GM23338 (cell line): ENCODE measurements at regions not wholly inside any gene's neighbourhood (a gene's known extent, or its start where the extent isn't known, plus 50 kb on each side); places are given as distances from the start of the nearest gene placed in this dataset.

Source experiments
- ATAC-seq: fragments of 200-7000 bp; cut with Tn5 transposase; 3 replicates; pipeline ENCODE4 v1.9.1; 2020
- DNase-seq: peaks from one replicate; pipeline ENCODE4 v3.0.0-alpha.2; 2015; ENCODE audit warnings: low spot score
- H2AFZ ChIP-seq: fragments of 200-600 bp; sonication (generic); 2 replicates; pipeline ENCODE4 v1.8.0; 2016; ENCODE audit warnings: antibody characterized with exemption, mild to moderate bottlenecking, moderate library complexity
- H3F3A ChIP-seq: fragments of 200-600 bp; sonication (generic); replicated peaks from 2 replicates; pipeline ENCODE4 v1.8.0; 2017; ENCODE audit warnings: antibody characterized with exemption, mixed run types, low read depth
- H3K27ac ChIP-seq: fragments of 200-600 bp; sonication (generic); 2 replicates; pipeline ENCODE4 v1.6.1; 2016; ENCODE audit warnings: low read depth
- H3K27me3 ChIP-seq: fragments of 200-600 bp; sonication (generic); 2 replicates; pipeline ENCODE4 v1.8.0; 2016; ENCODE audit warnings: mild to moderate bottlenecking, mixed run types, moderate library complexity; ENCODE audit not compliant: insufficient read depth
- H3K36me3 ChIP-seq: fragments of 200-600 bp; sonication (generic); 2 replicates; pipeline ENCODE4 v1.8.0; 2016; ENCODE audit warnings: mild to moderate bottlenecking; ENCODE audit not compliant: insufficient read depth
- H3K4me1 ChIP-seq: fragments of 200-600 bp; sonication (generic); 2 replicates; pipeline ENCODE4 v1.8.0; 2016; ENCODE audit warnings: mild to moderate bottlenecking, moderate library complexity; ENCODE audit not compliant: insufficient read depth
- H3K4me2 ChIP-seq: fragments of 200-600 bp; sonication (generic); 2 replicates; pipeline ENCODE4 v1.7.1; 2017; ENCODE audit warnings: mixed run types
- H3K4me3 ChIP-seq: fragments of 200-600 bp; sonication (generic); 2 replicates; pipeline ENCODE4 v1.6.1; 2016; ENCODE audit warnings: mixed run types
- H3K79me2 ChIP-seq: fragments of 200-600 bp; sonication (generic); replicated peaks from 2 replicates; pipeline ENCODE4 v1.8.0; 2017; ENCODE audit warnings: mild to moderate bottlenecking; ENCODE audit not compliant: insufficient read depth
- H3K9me2 ChIP-seq: fragments of 200-600 bp; sonication (generic); 2 replicates; pipeline ENCODE4 v1.8.0; 2017; ENCODE audit not compliant: insufficient read depth
- H4K20me1 ChIP-seq: fragments of 200-600 bp; sonication (generic); replicated peaks from 2 replicates; pipeline ENCODE4 v1.8.0; 2017; ENCODE audit warnings: mild to moderate bottlenecking; ENCODE audit not compliant: insufficient read depth
- H3K27ac Mint-ChIP-seq: 2 replicates; pipeline ENCODE4 v1.8.0; 2020; ENCODE audit warnings: inconsistent platforms, mild to moderate bottlenecking, moderate library complexity, mixed read lengths
- H3K27me3 Mint-ChIP-seq: 3 replicates; pipeline ENCODE4 v1.8.0; 2022; ENCODE audit warnings: low read depth, mild to moderate bottlenecking, moderate library complexity, mixed read lengths, inconsistent platforms; ENCODE audit not compliant: insufficient read depth, poor library complexity
- H3K36me3 Mint-ChIP-seq: 3 replicates; pipeline ENCODE4 v1.8.0; 2021; ENCODE audit warnings: low read depth, mild to moderate bottlenecking, inconsistent platforms, moderate library complexity, mixed read lengths
- H3K4me1 Mint-ChIP-seq: 3 replicates; pipeline ENCODE4 v1.8.0; 2020; ENCODE audit warnings: mild to moderate bottlenecking, inconsistent platforms, mixed read lengths
- H3K4me3 Mint-ChIP-seq: 3 replicates; pipeline ENCODE4 v1.8.0; 2021; ENCODE audit warnings: moderate library complexity, mild to moderate bottlenecking, inconsistent platforms, mixed read lengths
- H3K9me3 Mint-ChIP-seq: 3 replicates; pipeline ENCODE4 v1.8.0; 2020; ENCODE audit warnings: moderate library complexity, mild to moderate bottlenecking, inconsistent platforms, mixed read lengths
- EZH2 ChIP-seq: fragments of 200-600 bp; sonication (generic); IDR thresholded peaks from one replicate; pipeline ENCODE4 v1.8.0; 2017; ENCODE audit warnings: antibody characterized with exemption, mild to moderate bottlenecking, low read depth; ENCODE audit not compliant: unreplicated experiment
- JUNB ChIP-seq: IDR thresholded peaks from one replicate; pipeline ENCODE4 v1.6.1; 2016; ENCODE audit warnings: antibody characterized with exemption; ENCODE audit not compliant: unreplicated experiment
- NANOG ChIP-seq: IDR thresholded peaks from 2 replicates; pipeline ENCODE4 v1.6.1; 2016; ENCODE audit warnings: antibody characterized with exemption, borderline replicate concordance
- POLR2AphosphoS5 ChIP-seq: IDR thresholded peaks from 2 replicates; pipeline ENCODE4 v1.6.1; 2016; ENCODE audit warnings: antibody characterized with exemption, low read depth
- REST ChIP-seq: IDR thresholded peaks from one replicate; pipeline ENCODE4 v1.6.1; 2018; ENCODE audit warnings: antibody characterized with exemption; ENCODE audit not compliant: unreplicated experiment
- ZNF114 ChIP-seq: fragments of 250-450 bp; sonication (Bioruptor Pico); IDR thresholded peaks from 2 replicates; pipeline ENCODE4 v1.5.0; 2020; ENCODE audit warnings: mild to moderate bottlenecking, moderate library complexity
- ZNF331 ChIP-seq: fragments of 250-450 bp; sonication (Bioruptor Pico); IDR thresholded peaks from 2 replicates; pipeline ENCODE4 v1.5.0; 2020; ENCODE audit warnings: low read depth, mild to moderate bottlenecking, moderate library complexity
- TF ChIP-seq, protein P1 (sequence below): IDR thresholded peaks from 2 replicates; pipeline ENCODE4 v1.6.1; 2016; ENCODE audit warnings: antibody characterized with exemption
- TF ChIP-seq, protein P2 (sequence below), 2 experiments: fragments of 200-600 bp in 1 of 2; sonication (generic) in 1 of 2; conservative IDR thresholded peaks; 2 replicates each; pipeline versions ENCODE4 v1.5.1 to v1.6.1; 2016 to 2017; ENCODE audit warnings: antibody characterized with exemption in 2 of 2, low read depth in 2 of 2, mild to moderate bottlenecking in 2 of 2, moderate library complexity in 1 of 2
- TF ChIP-seq, protein P3 (sequence below): fragments of 250-450 bp; sonication (Bioruptor Pico); IDR thresholded peaks from 2 replicates; pipeline ENCODE4 v1.5.0; 2020; ENCODE audit warnings: mild to moderate bottlenecking, moderate library complexity

- TF ChIP-seq, protein P1, sequence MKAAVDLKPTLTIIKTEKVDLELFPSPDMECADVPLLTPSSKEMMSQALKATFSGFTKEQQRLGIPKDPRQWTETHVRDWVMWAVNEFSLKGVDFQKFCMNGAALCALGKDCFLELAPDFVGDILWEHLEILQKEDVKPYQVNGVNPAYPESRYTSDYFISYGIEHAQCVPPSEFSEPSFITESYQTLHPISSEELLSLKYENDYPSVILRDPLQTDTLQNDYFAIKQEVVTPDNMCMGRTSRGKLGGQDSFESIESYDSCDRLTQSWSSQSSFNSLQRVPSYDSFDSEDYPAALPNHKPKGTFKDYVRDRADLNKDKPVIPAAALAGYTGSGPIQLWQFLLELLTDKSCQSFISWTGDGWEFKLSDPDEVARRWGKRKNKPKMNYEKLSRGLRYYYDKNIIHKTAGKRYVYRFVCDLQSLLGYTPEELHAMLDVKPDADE: no peak
- TF ChIP-seq, protein P2, sequence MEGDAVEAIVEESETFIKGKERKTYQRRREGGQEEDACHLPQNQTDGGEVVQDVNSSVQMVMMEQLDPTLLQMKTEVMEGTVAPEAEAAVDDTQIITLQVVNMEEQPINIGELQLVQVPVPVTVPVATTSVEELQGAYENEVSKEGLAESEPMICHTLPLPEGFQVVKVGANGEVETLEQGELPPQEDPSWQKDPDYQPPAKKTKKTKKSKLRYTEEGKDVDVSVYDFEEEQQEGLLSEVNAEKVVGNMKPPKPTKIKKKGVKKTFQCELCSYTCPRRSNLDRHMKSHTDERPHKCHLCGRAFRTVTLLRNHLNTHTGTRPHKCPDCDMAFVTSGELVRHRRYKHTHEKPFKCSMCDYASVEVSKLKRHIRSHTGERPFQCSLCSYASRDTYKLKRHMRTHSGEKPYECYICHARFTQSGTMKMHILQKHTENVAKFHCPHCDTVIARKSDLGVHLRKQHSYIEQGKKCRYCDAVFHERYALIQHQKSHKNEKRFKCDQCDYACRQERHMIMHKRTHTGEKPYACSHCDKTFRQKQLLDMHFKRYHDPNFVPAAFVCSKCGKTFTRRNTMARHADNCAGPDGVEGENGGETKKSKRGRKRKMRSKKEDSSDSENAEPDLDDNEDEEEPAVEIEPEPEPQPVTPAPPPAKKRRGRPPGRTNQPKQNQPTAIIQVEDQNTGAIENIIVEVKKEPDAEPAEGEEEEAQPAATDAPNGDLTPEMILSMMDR (conservative IDR thresholded peaks at IDR 0.05; ENCODE audit: low read depth in 2 of 2): no peak
These were observed 69.6 kb upstream of the TMEM132D start (continued) for GRCh38 chr12:129973236-129973961.

GRCh38 chr12:129984106-129984505 is 80.3 kb upstream of the TMEM132D start:
- H2AFZ ChIP-seq: no peak overlapping the region
- no peaks in the 10 kb centered on the region for H3F3A ChIP-seq
- H3K4me2 ChIP-seq: peak overlapping the region; percentile 25; the same call in 1 of the 2 replicates
- H3K9me2 ChIP-seq: 0 out of 2 replicates have a peak, but pooled peaks cover 8% of the 10 kb centered on the region
- H3K27me3 Mint-ChIP-seq: no peaks in the 10 kb centered on the region
- no peaks in the 10 kb centered on the region for H3K79me2 ChIP-seq
- H3K9me3 Mint-ChIP-seq: peaks cover 99% of the 10 kb centered on the region
- DNase-seq: peak; percentile 27
- peaks cover 52% of the 10 kb centered on the region for H3K36me3 Mint-ChIP-seq
- no peak overlapping the region for H3K4me3 Mint-ChIP-seq
- H3K4me1 Mint-ChIP-seq: no peaks in the 10 kb centered on the region
- H3K36me3 ChIP-seq: peaks cover 7% of the 10 kb centered on the region; the same call in 1 of the 2 replicates
- H3K27me3 ChIP-seq: peaks cover 7% of the 10 kb centered on the region; the same call in 1 of the 2 replicates
- H3K27ac ChIP-seq: no peak overlapping the region
- H4K20me1 ChIP-seq: no peaks in the 10 kb centered on the region
- 0 out of 2 replicates have a peak overlapping the region, but pooled peaks have one; percentile 6 for H3K4me3 ChIP-seq
- no peak for ATAC-seq
- H3K27ac Mint-ChIP-seq: no peak overlapping the region
- no peaks in the 10 kb centered on the region; the same call in 1 of the 2 replicates for H3K4me1 ChIP-seq
- TF ChIP-seq ZNF114 (CRISPR knock-in tag): no peak
- TF ChIP-seq EZH2: no peak
- no peak for TF ChIP-seq POLR2AphosphoS5
- TF ChIP-seq JUNB: no peak
- TF ChIP-seq, protein P3, sequence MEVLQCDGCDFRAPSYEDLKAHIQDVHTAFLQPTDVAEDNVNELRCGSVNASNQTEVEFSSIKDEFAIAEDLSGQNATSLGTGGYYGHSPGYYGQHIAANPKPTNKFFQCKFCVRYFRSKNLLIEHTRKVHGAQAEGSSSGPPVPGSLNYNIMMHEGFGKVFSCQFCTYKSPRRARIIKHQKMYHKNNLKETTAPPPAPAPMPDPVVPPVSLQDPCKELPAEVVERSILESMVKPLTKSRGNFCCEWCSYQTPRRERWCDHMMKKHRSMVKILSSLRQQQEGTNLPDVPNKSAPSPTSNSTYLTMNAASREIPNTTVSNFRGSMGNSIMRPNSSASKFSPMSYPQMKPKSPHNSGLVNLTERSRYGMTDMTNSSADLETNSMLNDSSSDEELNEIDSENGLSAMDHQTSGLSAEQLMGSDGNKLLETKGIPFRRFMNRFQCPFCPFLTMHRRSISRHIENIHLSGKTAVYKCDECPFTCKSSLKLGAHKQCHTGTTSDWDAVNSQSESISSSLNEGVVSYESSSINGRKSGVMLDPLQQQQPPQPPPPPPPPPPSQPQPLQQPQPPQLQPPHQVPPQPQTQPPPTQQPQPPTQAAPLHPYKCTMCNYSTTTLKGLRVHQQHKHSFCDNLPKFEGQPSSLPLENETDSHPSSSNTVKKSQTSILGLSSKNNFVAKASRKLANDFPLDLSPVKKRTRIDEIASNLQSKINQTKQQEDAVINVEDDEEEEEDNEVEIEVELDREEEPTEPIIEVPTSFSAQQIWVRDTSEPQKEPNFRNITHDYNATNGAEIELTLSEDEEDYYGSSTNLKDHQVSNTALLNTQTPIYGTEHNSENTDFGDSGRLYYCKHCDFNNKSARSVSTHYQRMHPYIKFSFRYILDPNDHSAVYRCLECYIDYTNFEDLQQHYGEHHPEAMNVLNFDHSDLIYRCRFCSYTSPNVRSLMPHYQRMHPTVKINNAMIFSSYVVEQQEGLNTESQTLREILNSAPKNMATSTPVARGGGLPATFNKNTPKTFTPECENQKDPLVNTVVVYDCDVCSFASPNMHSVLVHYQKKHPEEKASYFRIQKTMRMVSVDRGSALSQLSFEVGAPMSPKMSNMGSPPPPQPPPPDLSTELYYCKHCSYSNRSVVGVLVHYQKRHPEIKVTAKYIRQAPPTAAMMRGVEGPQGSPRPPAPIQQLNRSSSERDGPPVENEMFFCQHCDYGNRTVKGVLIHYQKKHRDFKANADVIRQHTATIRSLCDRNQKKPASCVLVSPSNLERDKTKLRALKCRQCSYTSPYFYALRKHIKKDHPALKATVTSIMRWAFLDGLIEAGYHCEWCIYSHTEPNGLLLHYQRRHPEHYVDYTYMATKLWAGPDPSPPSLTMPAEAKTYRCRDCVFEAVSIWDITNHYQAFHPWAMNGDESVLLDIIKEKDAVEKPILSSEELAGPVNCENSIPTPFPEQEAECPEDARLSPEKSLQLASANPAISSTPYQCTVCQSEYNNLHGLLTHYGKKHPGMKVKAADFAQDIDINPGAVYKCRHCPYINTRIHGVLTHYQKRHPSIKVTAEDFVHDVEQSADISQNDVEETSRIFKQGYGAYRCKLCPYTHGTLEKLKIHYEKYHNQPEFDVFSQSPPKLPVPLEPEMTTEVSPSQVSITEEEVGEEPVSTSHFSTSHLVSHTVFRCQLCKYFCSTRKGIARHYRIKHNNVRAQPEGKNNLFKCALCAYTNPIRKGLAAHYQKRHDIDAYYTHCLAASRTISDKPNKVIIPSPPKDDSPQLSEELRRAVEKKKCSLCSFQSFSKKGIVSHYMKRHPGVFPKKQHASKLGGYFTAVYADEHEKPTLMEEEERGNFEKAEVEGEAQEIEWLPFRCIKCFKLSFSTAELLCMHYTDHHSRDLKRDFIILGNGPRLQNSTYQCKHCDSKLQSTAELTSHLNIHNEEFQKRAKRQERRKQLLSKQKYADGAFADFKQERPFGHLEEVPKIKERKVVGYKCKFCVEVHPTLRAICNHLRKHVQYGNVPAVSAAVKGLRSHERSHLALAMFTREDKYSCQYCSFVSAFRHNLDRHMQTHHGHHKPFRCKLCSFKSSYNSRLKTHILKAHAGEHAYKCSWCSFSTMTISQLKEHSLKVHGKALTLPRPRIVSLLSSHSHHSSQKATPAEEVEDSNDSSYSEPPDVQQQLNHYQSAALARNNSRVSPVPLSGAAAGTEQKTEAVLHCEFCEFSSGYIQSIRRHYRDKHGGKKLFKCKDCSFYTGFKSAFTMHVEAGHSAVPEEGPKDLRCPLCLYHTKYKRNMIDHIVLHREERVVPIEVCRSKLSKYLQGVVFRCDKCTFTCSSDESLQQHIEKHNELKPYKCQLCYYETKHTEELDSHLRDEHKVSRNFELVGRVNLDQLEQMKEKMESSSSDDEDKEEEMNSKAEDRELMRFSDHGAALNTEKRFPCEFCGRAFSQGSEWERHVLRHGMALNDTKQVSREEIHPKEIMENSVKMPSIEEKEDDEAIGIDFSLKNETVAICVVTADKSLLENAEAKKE (CRISPR knock-in tag): no peak
- TF ChIP-seq NANOG: no peak
- no peak for TF ChIP-seq REST
- no peak for TF ChIP-seq ZNF331 (CRISPR knock-in tag)
- TF ChIP-seq, protein P1: no peak
